Left lung (tissue), 4 donors: ENCODE measurements at regions not wholly inside any gene's neighbourhood (a gene's known extent, or its start where the extent isn't known, plus 50 kb on each side); places are given as distances from the start of the nearest gene placed in this dataset.

Experiments used
- ATAC-seq: fragments of 200-7000 bp; cut with Tn5 transposase; one replicate; pipeline ENCODE4 v1.9.1; 2020; ENCODE audit warnings: moderate library complexity
- DNase-seq, 4 donors: peaks; one replicate each; pipeline ENCODE4 v3.0.0-alpha.2; 2013 to 2020
- H3K27ac ChIP-seq, 2 donors: fragments of 200-600 bp; sonication (generic) in 1 of 2; one replicate each; pipeline versions ENCODE4 v1.5.0 to v1.8.0; 2020 to 2021
- H3K27me3 ChIP-seq, 2 donors: fragments of 200-600 bp; sonication (generic) in 1 of 2; one replicate each; pipeline versions ENCODE4 v1.5.0 to v1.8.0; 2020 to 2021
- H3K36me3 ChIP-seq, 2 donors: fragments of 200-600 bp; sonication (generic) in 1 of 2; one replicate each; pipeline versions ENCODE4 v1.5.0 to v1.8.0; 2020 to 2021
- H3K4me1 ChIP-seq, 2 donors: fragments of 200-600 bp; one replicate each; pipeline ENCODE4 v1.8.0; 2021
- H3K4me3 ChIP-seq, 2 donors: fragments of 200-600 bp; sonication (generic) in 1 of 2; one replicate each; pipeline versions ENCODE4 v1.5.0 to v1.8.0; 2020 to 2021; ENCODE audit warnings: mild to moderate bottlenecking in 1 of 2
- H3K9me3 ChIP-seq, 2 donors: fragments of 200-600 bp; sonication (generic) in 1 of 2; one replicate each; pipeline versions ENCODE4 v1.5.0 to v1.8.0; 2020 to 2021
- intact Hi-C, 2 donors: fragments of 100-400 bp; cut with DNase I; formaldehyde crosslinking; loops; one replicate each; pipeline versions ENCODE4 v1.11.2 to v1.14.2; 2022
- TF ChIP-seq, protein P1 (sequence below), 2 donors: fragments of 200-600 bp; sonication (generic) in 1 of 2; IDR thresholded peaks; one replicate each; pipeline versions ENCODE4 v1.5.0 to v1.8.0; 2021; ENCODE audit warnings: antibody characterized with exemption in 2 of 2
- donor health status: DM: no; HTN: yes; CAD: no.
- donor health status: DM: no; HTN: no; CAD: no.

DNA sequence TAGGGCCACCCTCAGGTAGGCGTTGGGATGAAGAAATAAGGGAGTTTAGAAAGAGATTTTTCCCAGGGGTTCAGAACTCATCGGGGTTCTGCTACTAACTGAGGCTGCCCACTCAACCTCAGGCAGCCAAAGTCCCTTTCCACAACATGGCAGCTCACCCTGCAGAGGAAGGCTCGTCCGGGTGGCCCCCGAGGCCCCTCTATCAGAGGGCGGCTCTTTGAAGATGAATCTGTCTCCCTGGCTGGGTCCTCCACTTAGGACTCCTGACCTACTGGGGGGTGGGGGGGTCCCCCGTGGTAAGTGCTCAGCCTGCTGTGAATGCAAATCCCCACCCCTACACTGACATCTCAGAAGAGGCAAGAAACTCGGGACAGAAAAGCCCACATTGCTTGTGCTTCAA is 182.9 kb downstream of the SOD2 start:
- Histone ChIP-seq H3K27me3 (no peaks in the 10 kb centered on the region), H3K9me3 (no peaks in the 10 kb centered on the region), H3K4me3 (no peak overlapping the region), H3K27ac (no peak overlapping the region), H3K4me1 (no peaks in the 10 kb centered on the region), H3K36me3 (no peaks in the 10 kb centered on the region)
- TF ChIP-seq, protein P1, sequence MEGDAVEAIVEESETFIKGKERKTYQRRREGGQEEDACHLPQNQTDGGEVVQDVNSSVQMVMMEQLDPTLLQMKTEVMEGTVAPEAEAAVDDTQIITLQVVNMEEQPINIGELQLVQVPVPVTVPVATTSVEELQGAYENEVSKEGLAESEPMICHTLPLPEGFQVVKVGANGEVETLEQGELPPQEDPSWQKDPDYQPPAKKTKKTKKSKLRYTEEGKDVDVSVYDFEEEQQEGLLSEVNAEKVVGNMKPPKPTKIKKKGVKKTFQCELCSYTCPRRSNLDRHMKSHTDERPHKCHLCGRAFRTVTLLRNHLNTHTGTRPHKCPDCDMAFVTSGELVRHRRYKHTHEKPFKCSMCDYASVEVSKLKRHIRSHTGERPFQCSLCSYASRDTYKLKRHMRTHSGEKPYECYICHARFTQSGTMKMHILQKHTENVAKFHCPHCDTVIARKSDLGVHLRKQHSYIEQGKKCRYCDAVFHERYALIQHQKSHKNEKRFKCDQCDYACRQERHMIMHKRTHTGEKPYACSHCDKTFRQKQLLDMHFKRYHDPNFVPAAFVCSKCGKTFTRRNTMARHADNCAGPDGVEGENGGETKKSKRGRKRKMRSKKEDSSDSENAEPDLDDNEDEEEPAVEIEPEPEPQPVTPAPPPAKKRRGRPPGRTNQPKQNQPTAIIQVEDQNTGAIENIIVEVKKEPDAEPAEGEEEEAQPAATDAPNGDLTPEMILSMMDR (IDR thresholded peaks at IDR 0.05): no peak
- intact Hi-C loops: no loop called here
- ATAC-seq: no peak
- DNase-seq: no peak

DNA sequence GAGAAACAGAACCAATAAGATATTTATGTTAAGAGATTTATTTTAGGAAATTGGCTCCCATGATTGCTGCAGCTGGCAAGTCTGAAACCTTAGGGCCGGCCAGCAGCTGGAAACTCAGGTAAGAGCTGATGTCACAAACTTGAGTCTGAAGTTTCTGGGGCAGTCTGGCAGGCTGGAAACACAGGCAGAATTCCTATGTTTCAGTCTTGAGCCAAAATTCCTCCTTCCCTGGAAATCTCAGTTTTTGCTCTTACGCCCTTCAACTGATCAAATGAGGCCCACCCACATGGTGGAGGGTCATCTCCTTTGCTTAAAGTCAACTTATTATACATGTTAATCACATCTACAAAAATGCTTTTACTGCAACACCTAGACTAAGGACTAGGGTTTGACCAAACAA is 184.1 kb downstream of the SOD2 start:
- no peak overlapping the region for H3K27ac ChIP-seq
- H3K36me3 ChIP-seq: no peaks in the 10 kb centered on the region
- DNase-seq: no peak
- no peaks in the 10 kb centered on the region for H3K27me3 ChIP-seq
- TF ChIP-seq, protein P1 (IDR thresholded peaks at IDR 0.05): no peak
- no peak for ATAC-seq
- H3K4me3 ChIP-seq: no peak overlapping the region
- H3K9me3 ChIP-seq: no peaks in the 10 kb centered on the region
- intact Hi-C loops: no loop called here
- H3K4me1 ChIP-seq: no peaks in the 10 kb centered on the region

DNA sequence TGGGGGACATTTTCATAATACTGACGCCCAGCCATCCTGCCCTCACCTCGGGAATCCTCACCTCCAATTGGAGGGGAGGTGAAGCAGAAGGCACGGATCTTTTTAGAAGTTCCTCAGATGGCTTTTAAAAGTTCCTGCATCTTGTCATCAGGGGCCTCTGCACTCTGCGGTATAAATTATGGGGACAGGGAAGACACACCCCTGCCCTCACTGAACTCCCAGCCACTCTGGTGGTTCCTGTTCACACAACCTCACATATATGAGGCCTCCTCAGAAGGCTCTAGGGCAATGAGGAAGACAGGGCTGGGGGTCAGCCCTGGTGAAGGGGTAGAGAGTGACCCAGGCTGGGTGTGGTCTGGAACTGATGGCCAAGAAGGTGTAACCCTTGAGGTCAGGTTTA is 187.0 kb downstream of the SOD2 start:
- no peaks in the 10 kb centered on the region for H3K9me3 ChIP-seq
- ATAC-seq (no peak), DNase-seq (no peak)
- H3K36me3 ChIP-seq: no peaks in the 10 kb centered on the region
- no peak overlapping the region for H3K4me3 ChIP-seq
- H3K4me1 ChIP-seq: no peaks in the 10 kb centered on the region
- intact Hi-C loops: no loop called here
- H3K27me3 ChIP-seq: no peaks in the 10 kb centered on the region
- no peak overlapping the region for H3K27ac ChIP-seq
- TF ChIP-seq, protein P1 (IDR thresholded peaks at IDR 0.05): no peak

DNA sequence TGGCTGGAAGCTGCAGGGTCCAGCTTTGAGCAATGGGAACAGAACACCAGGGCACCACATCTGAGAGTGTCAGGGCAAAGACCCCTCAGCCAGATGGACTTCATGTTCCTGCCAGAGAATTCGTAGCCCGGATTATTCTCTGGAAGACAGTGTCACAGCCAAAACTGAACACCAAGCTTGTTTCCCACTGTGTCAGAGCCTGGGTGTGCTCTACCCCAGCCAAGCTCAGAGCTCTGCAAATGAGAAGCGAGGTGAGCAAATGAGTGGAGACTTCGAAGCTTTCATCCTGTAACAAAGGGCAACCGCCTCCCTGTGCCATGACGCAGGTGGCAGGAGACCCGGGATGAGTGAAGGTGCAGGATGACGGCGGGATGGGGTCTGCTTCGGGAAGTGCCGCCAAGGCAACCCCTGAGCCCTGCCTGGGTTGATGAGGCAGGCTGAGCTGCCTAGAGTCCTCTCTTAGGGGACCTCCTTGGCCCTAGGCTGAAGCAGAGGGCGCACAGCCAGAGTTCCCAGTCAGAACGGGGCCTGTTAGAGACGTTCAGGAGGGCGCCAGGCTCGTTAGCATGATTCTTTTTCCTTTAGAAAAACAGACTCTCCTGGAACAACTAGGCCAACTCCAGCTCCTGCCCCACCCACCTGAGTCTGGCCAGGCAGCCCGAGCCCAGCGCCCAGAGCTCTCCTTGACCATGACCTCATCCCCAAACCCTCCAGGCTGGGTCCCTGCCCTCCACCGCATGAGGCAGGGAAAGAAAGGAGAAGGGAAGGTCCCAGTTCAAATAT is 187.7 kb downstream of the SOD2 start:
- Histone ChIP-seq H3K4me3 (no peak overlapping the region), H3K36me3 (no peaks in the 10 kb centered on the region), H3K27ac (no peak overlapping the region), H3K4me1 (no peaks in the 10 kb centered on the region), H3K27me3 (no peaks in the 10 kb centered on the region), H3K9me3 (no peaks in the 10 kb centered on the region)
- no peak for DNase-seq
- ATAC-seq: peak; percentile 89
- TF ChIP-seq, protein P1 (IDR thresholded peaks at IDR 0.05): no peak
- intact Hi-C loops: no loop called here

DNA sequence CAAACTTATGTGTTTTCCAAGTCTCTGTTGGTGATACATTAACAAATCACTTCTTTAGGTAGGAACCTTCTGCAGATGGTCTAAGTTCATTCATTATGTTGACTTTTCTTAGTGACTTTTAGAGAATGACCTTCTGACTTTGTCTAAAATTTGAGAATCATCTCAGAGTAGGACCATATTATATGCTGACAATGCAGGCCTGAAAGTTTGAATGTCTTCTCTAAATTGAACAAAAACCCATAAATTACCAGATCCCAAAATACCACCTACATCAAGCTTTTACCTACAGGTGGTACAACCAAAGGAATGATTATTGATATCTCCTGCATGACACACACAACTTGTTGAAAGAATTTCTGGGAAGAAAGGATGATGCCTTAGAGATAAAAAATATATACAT is 191.5 kb downstream of the SOD2 start:
- DNase-seq: no peak
- H3K4me3 ChIP-seq: no peak overlapping the region
- H3K27ac ChIP-seq: no peak overlapping the region
- no peaks in the 10 kb centered on the region for H3K36me3 ChIP-seq
- H3K27me3 ChIP-seq: no peaks in the 10 kb centered on the region
- peaks cover 0 to 4% of the 10 kb centered on the region in 2 donors for H3K9me3 ChIP-seq
- no peaks in the 10 kb centered on the region for H3K4me1 ChIP-seq
- intact Hi-C loops: no loop called here
- TF ChIP-seq, protein P1 (IDR thresholded peaks at IDR 0.05): no peak
- no peak for ATAC-seq
